ENCODE measurements at regions not wholly inside any gene's neighbourhood (a gene's known extent, or its start where the extent isn't known, plus 50 kb on each side); places are given as distances from the start of the nearest gene placed in this dataset.

GRCh38 chr2:188865681-188866080 lies 108.5 kb upstream of the COL3A1 start:
- no peak for TF ChIP-seq CTCF (conservative IDR thresholded peaks at IDR 0.05; ENCODE audit: control insufficient read depth, insufficient read depth, low read depth, low read length)
- peak; percentile 31 for DNase-seq (ENCODE audit: low read depth)
- H3K4me3 ChIP-seq (ENCODE audit: control insufficient read depth, low read depth, low read length), result no peak overlapping the region

GRCh38 chr2:188869550-188869949 lies 104.6 kb upstream of the COL3A1 start:
- TF ChIP-seq CTCF (conservative IDR thresholded peaks at IDR 0.05; ENCODE audit: control insufficient read depth, insufficient read depth, low read depth, low read length), result no peak
- H3K4me3 ChIP-seq (ENCODE audit: control insufficient read depth, low read depth, low read length), result no peak overlapping the region
- peak; percentile 29 for DNase-seq (ENCODE audit: low read depth)

GRCh38 chr2:188870289-188870688 lies 103.9 kb upstream of the COL3A1 start:
- peak; percentile 96 for DNase-seq (ENCODE audit: low read depth)
- no peak for TF ChIP-seq CTCF (conservative IDR thresholded peaks at IDR 0.05; ENCODE audit: control insufficient read depth, insufficient read depth, low read depth, low read length)
- H3K4me3 ChIP-seq (ENCODE audit: control insufficient read depth, low read depth, low read length), result no peak overlapping the region

- no peak overlapping the region for H3K4me3 ChIP-seq (ENCODE audit: control insufficient read depth, low read depth, low read length)
- TF ChIP-seq CTCF (conservative IDR thresholded peaks at IDR 0.05; ENCODE audit: control insufficient read depth, insufficient read depth, low read depth, low read length), result no peak
- DNase-seq (ENCODE audit: low read depth), result no peak
Measured at GRCh38 chr2:188875104-188875503, 99.1 kb upstream of the COL3A1 start.

GRCh38 chr2:188878716-188879115 lies 95.5 kb upstream of the COL3A1 start:
- no peak overlapping the region for H3K4me3 ChIP-seq (ENCODE audit: control insufficient read depth, low read depth, low read length)
- DNase-seq (ENCODE audit: low read depth), result no peak
- TF ChIP-seq CTCF (conservative IDR thresholded peaks at IDR 0.05; ENCODE audit: control insufficient read depth, insufficient read depth, low read depth, low read length), result no peak

GRCh38 chr2:188880740-188881139 lies 93.4 kb upstream of the COL3A1 start:
- DNase-seq (ENCODE audit: low read depth), result no peak
- no peak overlapping the region for H3K4me3 ChIP-seq (ENCODE audit: control insufficient read depth, low read depth, low read length)
- no peak for TF ChIP-seq CTCF (conservative IDR thresholded peaks at IDR 0.05; ENCODE audit: control insufficient read depth, insufficient read depth, low read depth, low read length)

- H3K4me3 ChIP-seq (ENCODE audit: control insufficient read depth, low read depth, low read length), result no peak overlapping the region
- no peak for DNase-seq (ENCODE audit: low read depth)
- no peak for TF ChIP-seq CTCF (conservative IDR thresholded peaks at IDR 0.05; ENCODE audit: control insufficient read depth, insufficient read depth, low read depth, low read length)
Measured at GRCh38 chr2:188881434-188881833, 92.7 kb upstream of the COL3A1 start.
